GM19455 (cell line): ENCODE measurements at regions not wholly inside any gene's neighbourhood (a gene's known extent, or its start where the extent isn't known, plus 50 kb on each side); places are given as distances from the start of the nearest gene placed in this dataset.

ENCODE experiments used
- ATAC-seq: cut with Tn5 transposase; IDR thresholded peaks from one replicate; pipeline ENCODE4 v1.9.1; 2021; ENCODE audit not compliant: unreplicated experiment

DNA sequence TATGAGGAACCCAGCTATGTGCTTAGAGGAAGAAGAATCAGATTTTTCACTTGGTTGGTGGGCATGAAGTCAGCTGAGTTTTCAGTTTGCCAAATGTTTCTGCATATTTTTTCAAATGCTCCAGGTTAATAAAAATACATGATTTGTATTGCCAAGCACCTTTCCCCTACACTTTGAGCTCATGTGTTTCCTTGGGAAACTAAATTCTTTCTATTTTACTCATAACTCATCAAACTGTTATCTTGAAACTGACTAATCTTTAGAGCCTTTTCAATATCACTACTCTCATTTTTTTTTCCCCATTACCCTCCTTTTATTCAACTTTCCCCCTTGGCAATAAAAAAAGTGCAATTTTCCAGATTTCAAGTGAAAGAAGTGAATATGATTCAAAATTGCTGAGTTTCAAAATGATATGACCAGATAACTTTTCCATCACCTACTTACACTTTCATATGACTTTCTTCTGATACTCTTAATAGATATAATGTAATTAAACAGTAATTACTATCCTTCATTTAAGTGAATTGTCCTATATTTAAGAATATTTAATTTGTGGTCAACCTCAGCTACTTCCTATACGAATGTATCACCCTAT is 91.9 kb upstream of the SOX6 start:
- no peak for ATAC-seq

- ATAC-seq, result no peak
Observed at GRCh38 chr11:16441461-16441860, 85.1 kb upstream of the SOX6 start.

DNA sequence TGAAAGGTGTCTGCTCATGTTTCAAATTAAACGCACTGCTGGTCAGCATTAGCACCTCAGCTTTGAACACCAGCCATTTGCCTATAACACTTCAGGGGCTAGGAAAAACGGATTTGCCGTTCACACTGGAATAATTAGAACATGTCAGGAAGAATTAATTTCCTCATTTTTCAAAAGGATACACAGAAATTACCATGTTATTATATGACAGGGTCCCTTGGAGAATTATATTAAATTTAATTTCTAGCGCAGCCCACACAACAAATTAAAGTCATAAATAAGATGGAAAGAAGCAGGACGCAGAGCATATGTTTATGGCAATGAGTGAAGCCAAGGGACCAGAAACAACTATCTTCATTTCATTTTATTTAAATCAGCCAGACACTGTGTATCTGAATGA is 83.8 kb upstream of the SOX6 start:
- no peak for ATAC-seq

- ATAC-seq, result no peak
Observed at GRCh38 chr11:16434036-16434435, 77.7 kb upstream of the SOX6 start.

DNA sequence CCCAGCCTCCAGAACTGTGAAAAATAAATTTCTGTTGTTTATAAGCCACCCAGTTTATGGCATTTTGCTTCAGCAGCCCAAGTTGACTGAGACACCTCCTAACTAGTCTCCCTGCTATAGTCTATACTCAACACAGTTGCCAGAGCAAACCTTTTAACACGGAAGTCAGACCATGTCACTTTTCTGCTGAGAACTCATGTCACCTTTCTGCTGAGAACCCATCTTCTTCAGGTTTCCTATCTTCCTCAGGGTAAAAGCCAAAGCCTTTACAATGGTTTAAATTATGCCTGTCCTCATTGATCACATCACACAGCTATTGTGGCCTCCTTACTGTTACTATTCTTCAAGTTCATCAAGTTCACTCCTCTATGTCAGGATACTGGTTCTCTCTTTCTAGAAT is 74.3 kb upstream of the SOX6 start:
- ATAC-seq, result no peak

- ATAC-seq, result no peak
Observed at GRCh38 chr11:16421826-16422225, 65.5 kb upstream of the SOX6 start.

DNA sequence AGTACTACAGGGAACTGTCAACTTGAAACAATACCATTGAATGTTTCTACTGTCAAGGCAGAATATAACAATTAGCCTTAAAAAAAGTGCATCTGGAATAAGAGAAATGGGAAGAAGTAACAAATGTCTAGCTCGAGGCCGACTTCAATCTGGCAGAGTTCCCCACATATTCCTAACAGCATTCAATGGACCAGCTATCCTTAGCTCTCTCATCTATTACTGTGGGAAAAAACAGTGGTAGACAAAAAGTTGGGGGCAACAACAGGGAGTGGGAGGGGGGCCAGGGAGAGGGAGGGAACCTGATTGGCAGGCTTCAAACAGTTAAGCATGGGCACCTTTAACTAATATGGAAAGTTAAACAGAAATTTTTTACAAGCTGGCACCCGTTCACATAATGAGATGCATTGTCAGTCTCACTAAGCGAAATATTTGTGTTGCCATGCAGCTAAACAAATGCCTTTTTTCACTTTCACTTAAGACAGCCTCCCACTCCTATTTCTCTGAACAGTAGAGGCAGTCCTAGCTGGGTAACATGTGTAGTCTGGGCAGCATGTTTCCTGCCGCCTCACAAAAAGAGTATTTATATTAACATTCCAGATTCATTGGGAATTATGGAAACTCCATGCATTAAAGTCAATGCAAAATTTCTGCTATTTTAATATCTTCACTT is 62.2 kb upstream of the SOX6 start:
- ATAC-seq, result no peak

GRCh38 chr11:16412525-16413172 is 56.3 kb upstream of the SOX6 start:
- peak; percentile 59 for ATAC-seq

DNA sequence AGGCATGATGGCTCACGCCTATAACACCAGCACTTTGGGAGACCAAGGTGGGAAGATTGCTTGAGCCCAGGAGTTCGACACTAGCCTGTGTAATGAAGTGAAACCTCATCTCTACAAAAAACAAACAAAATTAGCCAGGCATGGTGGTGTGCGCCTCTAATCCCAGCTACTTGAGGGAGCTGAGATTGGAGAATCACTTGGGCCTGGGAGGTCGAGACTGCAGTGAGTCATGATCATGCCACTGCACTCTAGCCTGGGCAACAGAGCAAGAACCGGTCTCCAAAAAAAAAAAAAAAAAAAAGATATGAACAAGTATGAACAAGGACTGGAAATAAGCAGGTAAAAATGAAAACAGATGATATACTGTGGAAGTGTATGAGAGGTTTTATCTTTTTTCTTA is 54.1 kb upstream of the SOX6 start:
- no peak for ATAC-seq

GRCh38 chr11:16408619-16409018 is 52.3 kb upstream of the SOX6 start:
- no peak for ATAC-seq

GRCh38 chr11:16406226-16406625 is 49.9 kb upstream of the SOX6 start:
- ATAC-seq, result no peak
